Natural killer cell (primary cell): ENCODE measurements at regions not wholly inside any gene's neighbourhood (a gene's known extent, or its start where the extent isn't known, plus 50 kb on each side); places are given as distances from the start of the nearest gene placed in this dataset.
"Not testable (repeated sequence)": the region's sequence is repeated elsewhere in the genome, so short reads cannot be mapped to it uniquely, and the experiment has no call there.

Source experiments
- ATAC-seq, 3 donors: fragments of 150-1000 bp in 2 of 3; fragments of 200-7000 bp in 1 of 3; cut with Tn5 transposase; 1 replicate in 1 of 3; 2 replicates in 2 of 3; pipeline ENCODE4 v1.10.0; 2021; ENCODE audit warnings: mild to moderate bottlenecking in 2 of 3, moderate library complexity in 2 of 3
- DNase-seq, 2 donors: peaks; one replicate each; pipeline versions ENCODE4 v3.0.0 to v3.0.0-alpha.2; 2013 to 2021; ENCODE audit warnings: mixed read lengths in 1 of 2
- H3K27ac ChIP-seq: one replicate; pipeline ENCODE4 v1.5.1; 2013; ENCODE audit warnings: mild to moderate bottlenecking, low read length
- H3K27me3 ChIP-seq: one replicate; pipeline ENCODE4 v1.6.1; 2013; ENCODE audit warnings: low read length; ENCODE audit not compliant: control insufficient read depth, insufficient read depth
- H3K36me3 ChIP-seq: one replicate; pipeline ENCODE4 v1.6.1; 2013; ENCODE audit warnings: low read length; ENCODE audit not compliant: control insufficient read depth, insufficient read depth
- H3K4me1 ChIP-seq: one replicate; pipeline ENCODE4 v1.6.1; 2013; ENCODE audit warnings: low read length; ENCODE audit not compliant: control insufficient read depth, insufficient read depth
- H3K4me3 ChIP-seq: one replicate; pipeline ENCODE4 v1.5.1; 2013; ENCODE audit warnings: low read length
- H3K9me3 ChIP-seq: one replicate; pipeline ENCODE4 v1.6.1; 2013; ENCODE audit warnings: low read length; ENCODE audit not compliant: control insufficient read depth, insufficient read depth
- H3K27ac Mint-ChIP-seq, 2 donors: one replicate each; pipeline ENCODE4 v1.8.0; 2022; ENCODE audit warnings: mild to moderate bottlenecking in 2 of 2, mixed read lengths in 2 of 2, moderate library complexity in 1 of 2
- H3K27me3 Mint-ChIP-seq, 2 donors: one replicate each; pipeline ENCODE4 v1.8.0; 2022; ENCODE audit warnings: low read depth in 2 of 2, mixed read lengths in 2 of 2
- H3K36me3 Mint-ChIP-seq: one replicate; pipeline ENCODE4 v1.8.0; 2022; ENCODE audit warnings: mixed read lengths
- H3K4me1 Mint-ChIP-seq, 2 donors: one replicate each; pipeline ENCODE4 v1.8.0; 2022; ENCODE audit warnings: mixed read lengths in 2 of 2
- H3K4me3 Mint-ChIP-seq: one replicate; pipeline ENCODE4 v1.8.0; 2022; ENCODE audit warnings: mild to moderate bottlenecking, moderate library complexity, mixed read lengths
- H3K9me3 Mint-ChIP-seq, 2 donors: one replicate each; pipeline ENCODE4 v1.8.0; 2022; ENCODE audit warnings: mixed read lengths in 2 of 2
- CTCF ChIP-seq: fragments of 200-600 bp; IDR thresholded peaks from one replicate; pipeline ENCODE4 v1.8.0; 2022; ENCODE audit warnings: antibody characterized with exemption
- WGBS: methylation state at CpG from one replicate; pipeline ENCODE4 v1.1.7; 2013; ENCODE audit warnings: missing lambda C conversion rate; ENCODE audit not compliant: insufficient coverage; 5-methylcytosine and 5-hydroxymethylcytosine counted together
- intact Hi-C: fragments of 100-400 bp; cut with micrococcal nuclease; formaldehyde crosslinking; loops from one replicate; pipeline ENCODE4 v1.14.2; 2022

- peaks cover 2 to 16% of the 10 kb centered on the region in 2 donors for H3K9me3 Mint-ChIP-seq
- no peak overlapping the region for H3K27ac ChIP-seq
- H3K36me3 ChIP-seq: no peaks in the 10 kb centered on the region
- H3K4me3 ChIP-seq: no peak overlapping the region
- H3K27ac Mint-ChIP-seq: no peak overlapping the region
- H3K4me3 Mint-ChIP-seq: no peak overlapping the region
- intact Hi-C loops: no loop called here
- DNase-seq (no peak), ATAC-seq (no peak)
- H3K9me3 ChIP-seq: no peaks in the 10 kb centered on the region
- H3K36me3 Mint-ChIP-seq: no peaks in the 10 kb centered on the region
- no peaks in the 10 kb centered on the region for H3K27me3 ChIP-seq
- H3K4me1 ChIP-seq: no peaks in the 10 kb centered on the region
- no peaks in the 10 kb centered on the region for H3K4me1 Mint-ChIP-seq
- no CpG with 5 or more reads among the region's 1 CpG for WGBS
- no peak for TF ChIP-seq CTCF
- no peaks in the 10 kb centered on the region for H3K27me3 Mint-ChIP-seq
Measured at GRCh38 chr2:188024811-188025210, 266.9 kb upstream of the GULP1 start.

- TF ChIP-seq CTCF: no peak
- no peaks in the 10 kb centered on the region for H3K4me1 ChIP-seq
- H3K4me3 Mint-ChIP-seq: no peak overlapping the region
- no peaks in the 10 kb centered on the region for H3K36me3 ChIP-seq
- no peaks in the 10 kb centered on the region for H3K4me1 Mint-ChIP-seq
- ATAC-seq (no peak), DNase-seq (no peak)
- H3K27ac ChIP-seq: no peak overlapping the region
- no peak overlapping the region for H3K4me3 ChIP-seq
- no peaks in the 10 kb centered on the region for H3K27me3 ChIP-seq
- H3K27ac Mint-ChIP-seq: no peak overlapping the region
- 89% methylated on average over 3 of the region's 4 CpGs for WGBS
- intact Hi-C loops: no loop called here
- no peaks in the 10 kb centered on the region for H3K27me3 Mint-ChIP-seq
- no peaks in the 10 kb centered on the region for H3K36me3 Mint-ChIP-seq
- no peaks in the 10 kb centered on the region for H3K9me3 ChIP-seq
- peaks cover 0 to 23% of the 10 kb centered on the region in 2 donors for H3K9me3 Mint-ChIP-seq
Measured at GRCh38 chr2:188028739-188029138, 262.9 kb upstream of the GULP1 start.

- ATAC-seq: no peak
- intact Hi-C loops: no loop called here
- 70% methylated on average over 3 of the region's 3 CpGs for WGBS
- no peak overlapping the region for H3K27ac ChIP-seq
- Mint-ChIP-seq H3K4me1 (no peaks in the 10 kb centered on the region), H3K9me3 (peaks cover 5 to 11% of the 10 kb centered on the region in 2 donors), H3K36me3 (no peaks in the 10 kb centered on the region), H3K4me3 (no peak overlapping the region), H3K27ac (no peak overlapping the region), H3K27me3 (no peaks in the 10 kb centered on the region)
- H3K4me3 ChIP-seq: no peak overlapping the region
- H3K36me3 ChIP-seq: no peaks in the 10 kb centered on the region
- no peak for TF ChIP-seq CTCF
- DNase-seq: no peak
- H3K27me3 ChIP-seq: no peaks in the 10 kb centered on the region
- no peaks in the 10 kb centered on the region for H3K4me1 ChIP-seq
- no peaks in the 10 kb centered on the region for H3K9me3 ChIP-seq
Measured at GRCh38 chr2:188032306-188032705, 259.4 kb upstream of the GULP1 start.

- no peaks in the 10 kb centered on the region for H3K27me3 Mint-ChIP-seq
- Histone ChIP-seq H3K27ac (no peak overlapping the region), H3K4me3 (no peak overlapping the region), H3K27me3 (no peaks in the 10 kb centered on the region), H3K9me3 (no peaks in the 10 kb centered on the region), H3K4me1 (no peaks in the 10 kb centered on the region), H3K36me3 (no peaks in the 10 kb centered on the region)
- no peaks in the 10 kb centered on the region for H3K36me3 Mint-ChIP-seq
- DNase-seq: no peak
- peaks cover 5 to 8% of the 10 kb centered on the region in 2 donors for H3K9me3 Mint-ChIP-seq
- no peak overlapping the region for H3K27ac Mint-ChIP-seq
- H3K4me1 Mint-ChIP-seq: no peaks in the 10 kb centered on the region
- H3K4me3 Mint-ChIP-seq: no peak overlapping the region
- WGBS: 65% methylated on average over 3 of the region's 3 CpGs
- intact Hi-C loops: no loop called here
- no peak for TF ChIP-seq CTCF
- ATAC-seq: no peak
Measured at GRCh38 chr2:188032786-188033185, 258.9 kb upstream of the GULP1 start.

- DNase-seq: not testable (repeated sequence)
Measured at GRCh38 chr2:188033240-188033639, 258.4 kb upstream of the GULP1 start.

GRCh38 chr2:188034102-188034501 lies 257.6 kb upstream of the GULP1 start:
- 60% methylated on average over 10 of the region's 10 CpGs for WGBS
- H3K4me1 Mint-ChIP-seq, H3K4me1 ChIP-seq: not testable (repeated sequence)

More at GRCh38 chr2:188033240-188033639, 258.4 kb upstream of the GULP1 start:
- H3K36me3 Mint-ChIP-seq, ATAC-seq, H3K4me1 ChIP-seq, H3K9me3 Mint-ChIP-seq, H3K4me1 Mint-ChIP-seq, H3K27ac Mint-ChIP-seq, H3K4me3 Mint-ChIP-seq, H3K4me3 ChIP-seq, H3K27me3 Mint-ChIP-seq, H3K27ac ChIP-seq, intact Hi-C loops, H3K36me3 ChIP-seq, H3K9me3 ChIP-seq, H3K27me3 ChIP-seq: not testable (repeated sequence)
- 76% methylated on average over 1 of the region's 1 CpG for WGBS

More at GRCh38 chr2:188034102-188034501, 257.6 kb upstream of the GULP1 start:
- DNase-seq, H3K27ac Mint-ChIP-seq, ATAC-seq, H3K27ac ChIP-seq, intact Hi-C loops, H3K9me3 Mint-ChIP-seq, H3K27me3 Mint-ChIP-seq, H3K27me3 ChIP-seq, H3K36me3 ChIP-seq, H3K4me3 Mint-ChIP-seq, H3K36me3 Mint-ChIP-seq, H3K4me3 ChIP-seq, H3K9me3 ChIP-seq: not testable (repeated sequence)
